NCI-H146 treated with DMSO at 0.1 percent for 48 hours (cell line): ENCODE measurements at regions not wholly inside any gene's neighbourhood (a gene's known extent, or its start where the extent isn't known, plus 50 kb on each side); places are given as distances from the start of the nearest gene placed in this dataset.
"Not testable (repeated sequence)": the region's sequence is repeated elsewhere in the genome, so short reads cannot be mapped to it uniquely, and the experiment has no call there.

Experiments used
- DNase-seq: peaks from one replicate; lab custom pipeline; 2025; ENCODE audit not compliant: unreplicated experiment; lab: John Stamatoyannopoulos, UW

DNA sequence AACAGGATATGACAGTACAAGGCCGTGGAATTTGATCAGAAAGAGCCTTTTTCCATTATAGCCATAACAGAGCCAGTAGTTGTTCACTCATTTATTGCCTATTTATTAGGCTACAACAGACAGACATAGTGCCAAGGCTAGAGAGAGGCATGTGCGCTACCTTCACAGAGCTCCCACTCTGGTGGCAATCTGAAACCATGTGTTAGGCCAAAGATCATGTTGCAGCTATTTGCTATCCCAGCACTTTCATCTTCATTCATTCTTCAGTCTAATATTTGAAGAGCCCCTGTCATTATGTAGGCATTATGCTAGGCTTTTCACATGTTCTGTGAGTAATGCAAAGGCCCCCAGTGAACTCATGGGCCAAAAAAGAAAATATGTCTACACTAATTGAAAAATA lies 404.8 kb downstream of the IGSF11 start:
- DNase-seq: no peak

DNA sequence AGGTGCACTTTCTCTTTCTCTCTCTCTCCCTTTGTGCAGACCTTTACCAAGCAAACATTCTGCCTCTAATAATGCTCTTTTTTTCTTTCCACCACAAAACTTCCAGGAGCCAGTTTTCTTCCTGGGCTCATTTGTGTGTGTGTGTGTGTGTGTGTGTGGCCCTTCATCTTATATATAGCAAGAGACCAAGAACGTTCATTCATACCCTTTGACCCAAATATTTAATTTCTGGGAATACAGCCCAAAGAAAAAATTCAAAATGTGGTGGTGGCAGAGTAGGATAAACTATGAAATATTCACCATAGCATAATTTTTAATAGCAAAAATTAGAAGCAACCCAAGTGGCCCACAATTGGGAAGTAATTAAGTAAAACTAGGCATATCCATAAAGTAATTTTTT lies 398.9 kb downstream of the IGSF11 start:
- DNase-seq: no peak

DNA sequence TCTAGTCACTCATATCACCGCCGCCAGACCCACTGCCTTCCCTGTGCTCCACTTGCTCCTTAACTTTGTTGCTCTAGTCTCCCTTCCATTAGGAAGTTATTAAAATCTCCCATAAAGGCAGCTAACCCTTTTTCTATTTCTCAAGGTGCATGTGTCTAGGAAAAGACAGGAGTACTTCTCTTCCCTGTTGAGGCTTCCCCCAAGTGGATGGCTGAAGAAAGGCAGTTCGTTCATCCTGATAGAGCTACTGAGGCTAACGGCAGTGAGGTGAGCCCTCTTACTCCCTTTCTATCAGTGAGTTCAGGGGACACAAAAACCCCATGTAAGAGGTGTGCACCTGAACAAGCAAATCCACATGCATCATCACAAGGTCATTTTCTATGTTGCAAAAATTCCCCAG lies 397.8 kb downstream of the IGSF11 start:
- no peak for DNase-seq

DNA sequence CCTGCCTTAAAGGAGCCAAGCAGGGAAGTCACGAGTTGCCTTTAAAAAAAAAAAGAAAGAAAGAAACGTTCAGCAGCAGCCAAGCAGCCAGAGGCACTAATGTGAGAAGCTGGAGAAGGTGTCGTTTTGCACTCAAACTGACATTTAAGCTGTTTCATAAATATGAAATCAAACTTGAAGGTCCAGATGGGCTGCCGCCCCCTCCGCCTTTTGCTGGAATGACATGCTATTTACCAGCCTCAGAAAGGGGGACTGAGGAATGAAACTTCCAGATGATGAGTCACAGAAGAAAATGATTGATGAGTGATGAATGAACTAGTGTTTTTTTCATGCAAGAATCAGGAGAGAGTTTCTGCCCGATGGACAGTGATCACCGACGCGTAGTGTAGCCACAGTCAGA lies 396.8 kb downstream of the IGSF11 start:
- DNase-seq: no peak

GRCh38 chr3:118641608-118642007 lies 393.0 kb downstream of the IGSF11 start:
- DNase-seq: no peak

DNA sequence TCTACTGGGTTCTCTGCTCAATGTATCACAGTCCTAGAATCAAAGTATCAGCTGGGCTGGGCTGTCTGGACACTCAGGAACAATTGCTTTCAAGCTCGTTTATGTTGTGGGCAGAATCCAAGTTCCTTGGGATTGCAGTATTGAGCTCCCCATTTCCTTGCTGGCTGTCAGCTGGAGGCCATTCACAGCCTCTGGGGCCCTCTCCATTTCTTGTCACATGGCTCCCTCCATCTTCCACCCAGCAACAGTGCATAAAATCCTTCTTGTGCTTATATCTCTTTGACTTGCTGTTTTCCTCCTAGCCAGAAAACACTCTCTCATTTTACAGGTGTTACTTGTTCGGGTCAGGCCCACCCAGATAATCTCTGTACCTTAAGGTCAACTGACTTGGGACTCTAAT lies 363.5 kb downstream of the IGSF11 start:
- DNase-seq: no peak

- DNase-seq: no peak
These were observed 359.3 kb downstream of the IGSF11 start for GRCh38 chr3:118675305-118675704.

GRCh38 chr3:118678663-118679062 lies 356.0 kb downstream of the IGSF11 start:
- DNase-seq: not testable (repeated sequence)

DNA sequence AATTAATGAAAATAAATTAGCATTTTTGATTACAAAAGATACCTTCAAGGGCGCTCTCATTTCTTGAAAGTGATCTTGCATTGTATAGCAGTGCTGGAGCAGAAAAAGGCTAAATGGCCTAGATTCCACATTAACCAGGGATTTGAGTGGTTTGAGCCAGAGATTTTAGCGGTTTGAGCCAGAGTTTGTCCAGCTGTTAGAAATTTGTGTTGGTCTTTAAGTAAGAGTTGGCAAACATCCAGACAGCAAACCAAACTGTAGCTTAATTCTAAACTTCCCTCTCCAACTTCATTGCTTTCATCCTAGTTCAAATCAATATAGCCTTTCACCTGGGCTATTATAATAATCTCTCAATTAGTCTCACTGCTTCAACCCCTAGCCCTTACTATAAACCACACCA lies 351.7 kb downstream of the IGSF11 start:
- no peak for DNase-seq

GRCh38 chr3:118683636-118684035 lies 351.0 kb downstream of the IGSF11 start:
- no peak for DNase-seq

- no peak for DNase-seq
These were observed 346.2 kb downstream of the IGSF11 start for GRCh38 chr3:118688396-118688884.

DNA sequence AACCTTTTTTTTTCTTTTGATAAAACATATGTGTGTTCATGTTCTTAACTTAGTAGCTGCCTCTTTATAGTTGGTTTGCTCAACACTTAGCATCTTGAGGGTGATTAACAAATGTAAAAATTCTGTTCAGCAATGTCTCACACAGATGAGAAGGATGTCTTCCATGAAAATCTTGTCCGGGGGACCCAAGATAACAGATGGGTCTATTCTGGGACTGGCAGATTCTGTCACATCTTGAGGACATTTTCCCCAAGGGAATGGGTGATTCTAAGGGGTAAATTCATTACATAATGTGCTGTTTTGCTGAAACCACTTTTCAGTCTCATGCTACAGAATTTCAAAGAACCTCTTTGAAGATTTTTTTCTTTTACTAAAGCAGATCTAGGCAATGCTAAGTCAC lies 342.2 kb downstream of the IGSF11 start:
- DNase-seq: no peak

- no peak for DNase-seq
These were observed 329.0 kb downstream of the IGSF11 start for GRCh38 chr3:118705487-118706219.

DNA sequence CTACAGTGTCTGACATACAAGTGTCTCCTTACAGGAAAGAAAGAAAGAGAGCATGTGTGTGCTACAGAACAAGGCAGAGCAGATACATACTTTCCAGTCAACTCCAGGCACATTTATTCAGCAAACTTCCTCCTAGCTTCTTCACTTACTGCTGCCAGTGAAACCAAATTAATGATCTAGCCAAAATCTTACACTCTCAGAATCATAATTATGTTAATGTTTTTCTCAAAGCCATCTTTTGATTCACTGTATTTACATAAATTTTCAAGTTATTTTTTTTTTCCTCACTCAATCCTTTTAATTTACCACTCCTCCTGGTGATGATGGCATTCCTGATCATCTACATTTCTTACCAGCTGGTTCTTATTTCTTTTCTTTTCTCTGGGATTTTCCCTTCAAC lies 326.7 kb downstream of the IGSF11 start:
- DNase-seq: no peak

DNA sequence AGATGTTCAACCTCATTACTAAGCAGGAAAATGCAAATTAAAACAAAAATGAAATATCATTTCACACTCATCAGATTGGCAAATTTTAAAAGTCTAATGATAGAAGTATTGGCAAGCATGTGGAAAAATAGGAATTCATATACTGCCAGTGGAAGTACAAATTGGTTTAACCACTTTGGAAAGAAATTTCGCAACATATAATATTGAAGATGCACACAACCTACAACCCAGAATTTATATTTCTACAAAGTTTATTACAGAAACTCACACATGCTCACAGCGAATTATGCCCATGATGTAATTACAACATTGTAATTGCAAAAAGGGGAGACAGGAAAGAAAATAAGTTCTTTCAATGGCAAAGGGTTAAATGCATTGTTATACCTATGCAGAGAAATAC lies 324.1 kb downstream of the IGSF11 start:
- DNase-seq: no peak

- DNase-seq: no peak
These were observed 321.0 kb downstream of the IGSF11 start for GRCh38 chr3:118713502-118714207.

- no peak for DNase-seq
These were observed 319.8 kb downstream of the IGSF11 start for GRCh38 chr3:118714800-118715199.

DNA sequence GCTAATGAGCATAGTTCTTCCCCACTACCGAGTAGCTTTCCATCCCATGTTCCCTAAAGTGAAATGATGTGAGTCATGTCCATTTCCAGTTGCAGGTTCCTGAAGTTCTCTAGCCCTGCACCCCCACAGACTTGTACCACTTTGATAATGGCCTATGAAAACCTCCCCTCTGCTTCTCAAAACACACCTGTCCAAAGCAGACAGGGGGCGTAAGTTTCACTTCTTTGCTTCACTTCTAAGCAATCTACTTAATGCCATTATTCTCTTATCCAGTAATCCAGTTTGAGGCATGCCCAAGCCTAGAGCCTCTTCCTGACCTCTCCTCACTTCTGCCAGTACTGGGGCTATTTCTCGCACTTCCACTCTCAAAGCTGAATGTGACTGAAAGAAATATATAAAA lies 305.1 kb downstream of the IGSF11 start:
- no peak for DNase-seq

DNA sequence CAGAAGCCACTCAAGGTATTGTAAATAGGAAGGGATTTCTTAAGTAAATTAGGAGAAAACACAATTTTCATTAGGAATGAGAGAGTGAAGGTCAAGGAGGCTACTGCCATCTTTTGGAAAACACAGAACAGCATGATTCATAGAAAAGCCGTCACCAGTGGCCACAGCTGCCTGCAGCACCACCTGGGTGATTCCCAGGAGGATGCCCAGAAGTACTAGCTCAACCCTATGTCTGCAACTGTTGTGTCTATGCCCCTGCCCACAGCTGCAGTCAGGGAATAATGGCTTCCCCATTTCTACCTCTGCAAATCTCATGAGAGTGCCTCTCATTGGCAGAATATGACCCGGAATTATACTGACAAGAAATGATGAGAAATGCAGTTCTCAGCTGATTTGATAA lies 300.0 kb downstream of the IGSF11 start:
- DNase-seq: no peak

DNA sequence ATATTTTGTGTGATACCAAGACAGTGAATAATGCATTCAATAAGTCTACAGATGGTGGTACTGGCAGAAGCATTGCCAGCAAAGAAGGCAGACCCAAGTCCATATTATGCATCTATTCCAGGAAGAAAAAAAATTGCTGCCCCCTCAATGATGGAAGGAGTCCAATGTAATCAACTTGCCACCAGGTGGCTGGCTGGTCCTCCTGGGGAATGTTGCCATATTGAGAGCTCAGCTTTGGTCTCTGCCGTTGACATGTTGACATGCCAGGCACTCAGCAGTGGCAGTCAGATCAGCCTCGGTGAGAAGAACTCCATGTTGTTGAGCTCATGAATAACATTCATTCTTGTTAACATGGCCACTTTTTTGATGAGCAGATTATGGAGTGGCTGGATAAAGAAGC lies 298.5 kb downstream of the IGSF11 start:
- DNase-seq: no peak

- DNase-seq: no peak
These were observed 293.8 kb downstream of the IGSF11 start for GRCh38 chr3:118740722-118741290.

DNA sequence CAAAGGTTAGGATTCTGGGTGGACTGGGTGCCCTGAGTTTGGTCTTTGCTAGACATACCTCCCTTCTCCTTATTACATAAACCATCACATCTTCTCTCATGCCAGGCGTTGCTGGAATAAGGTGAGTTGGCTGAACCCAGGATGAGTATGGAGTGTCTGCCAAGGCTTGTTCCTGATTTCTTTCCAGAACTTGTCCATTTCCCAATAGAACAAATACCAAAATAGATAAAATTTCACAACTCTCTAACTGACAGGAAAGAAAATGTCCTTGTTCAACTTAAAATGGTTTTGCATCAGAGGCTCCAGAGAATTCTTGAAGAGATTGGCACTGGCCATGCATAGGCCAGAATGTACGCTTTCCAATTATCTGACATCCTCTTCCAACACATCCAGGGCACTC lies 291.9 kb downstream of the IGSF11 start:
- DNase-seq: no peak
